NB4 (cell line): ENCODE measurements at regions not wholly inside any gene's neighbourhood (a gene's known extent, or its start where the extent isn't known, plus 50 kb on each side); places are given as distances from the start of the nearest gene placed in this dataset.

Experiments used
- DNase-seq: peaks from one replicate; pipeline ENCODE4 v3.0.0; 2010; ENCODE audit warnings: low read depth
- H3K4me3 ChIP-seq: one replicate; pipeline ENCODE4 v1.5.1; 2011; ENCODE audit warnings: mild to moderate bottlenecking, low read depth, low read length, moderate library complexity
- CTCF ChIP-seq: IDR thresholded peaks from one replicate; pipeline ENCODE4 v1.5.1; 2012; ENCODE audit warnings: low read depth, low read length
- MYC ChIP-seq: IDR thresholded peaks from 2 replicates; pipeline ENCODE4 v1.6.1; 2011; ENCODE audit warnings: low read depth, low read length
- POLR2A ChIP-seq: IDR thresholded peaks from 2 replicates; pipeline ENCODE4 v1.6.1; 2011; ENCODE audit warnings: mild to moderate bottlenecking; ENCODE audit not compliant: insufficient read length; ENCODE audit errors: extremely low read depth
- TF ChIP-seq, protein P1 (sequence below): IDR thresholded peaks from 2 replicates; pipeline ENCODE4 v1.6.1; 2011; ENCODE audit warnings: low read depth, low read length

DNA sequence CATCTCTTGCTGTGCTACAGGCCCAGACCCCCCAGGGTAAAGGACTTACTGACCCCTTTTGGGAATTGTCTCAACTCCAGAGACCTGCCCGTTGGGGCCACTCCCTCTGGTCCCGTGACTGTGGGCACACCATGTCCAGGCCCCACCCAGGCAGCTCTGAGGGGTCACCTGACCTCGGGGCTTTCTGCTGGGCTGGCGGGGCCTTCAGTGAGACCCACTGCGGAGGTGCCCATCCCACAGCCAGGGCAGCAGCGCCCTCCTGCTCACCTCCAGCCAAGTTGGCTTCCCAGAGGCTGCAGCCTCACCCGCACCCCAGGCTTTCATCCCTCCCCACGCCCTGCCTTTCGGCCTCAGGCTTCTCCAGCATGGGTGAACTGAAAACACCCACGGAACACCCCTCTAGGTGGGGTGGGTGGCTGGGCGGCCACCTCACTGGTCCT lies 147.2 kb downstream of the DNAJB6 start:
- TF ChIP-seq POLR2A (no peak), MYC (no peak), CTCF (no peak)
- TF ChIP-seq, protein P1, sequence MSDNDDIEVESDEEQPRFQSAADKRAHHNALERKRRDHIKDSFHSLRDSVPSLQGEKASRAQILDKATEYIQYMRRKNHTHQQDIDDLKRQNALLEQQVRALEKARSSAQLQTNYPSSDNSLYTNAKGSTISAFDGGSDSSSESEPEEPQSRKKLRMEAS, result no peak
- H3K4me3 ChIP-seq, result no peak overlapping the region
- DNase-seq, result no peak

- no peak overlapping the region for H3K4me3 ChIP-seq
- DNase-seq, result no peak
- TF ChIP-seq MYC, result no peak
- TF ChIP-seq CTCF, result no peak
- no peak for TF ChIP-seq POLR2A
- TF ChIP-seq, protein P1, result no peak
Measured at GRCh38 chr7:157484411-157485081, 147.7 kb downstream of the DNAJB6 start.

DNA sequence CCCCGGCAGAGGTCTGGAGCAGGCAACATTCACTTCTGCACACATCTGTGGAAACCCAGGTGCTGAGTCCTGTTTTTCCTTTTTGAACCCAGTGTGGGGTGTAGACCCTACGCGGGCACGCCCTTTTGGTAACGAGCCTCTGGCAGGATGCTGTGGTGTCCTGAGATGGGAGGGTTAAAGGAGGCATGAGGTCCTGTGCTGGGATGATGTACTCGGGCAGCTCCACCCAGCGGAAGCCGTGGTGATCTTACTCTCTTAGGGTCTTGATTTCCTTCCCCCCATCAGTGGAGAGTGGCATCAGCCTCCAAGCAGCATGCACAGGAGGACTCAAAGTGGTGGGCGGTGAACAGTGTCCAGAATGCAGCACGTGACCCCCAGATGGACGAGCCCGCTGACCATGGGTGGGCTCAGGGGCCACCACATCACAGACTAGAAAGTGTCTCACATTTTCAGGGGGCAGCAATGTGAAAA lies 148.6 kb downstream of the DNAJB6 start:
- TF ChIP-seq MYC, result no peak
- TF ChIP-seq CTCF, result no peak
- TF ChIP-seq POLR2A, result no peak
- TF ChIP-seq, protein P1, result no peak
- DNase-seq, result no peak
- no peak overlapping the region for H3K4me3 ChIP-seq

GRCh38 chr7:157486007-157486755 lies 149.4 kb downstream of the DNAJB6 start:
- DNase-seq, result no peak
- TF ChIP-seq CTCF (no peak), MYC (no peak), POLR2A (no peak)
- TF ChIP-seq, protein P1, result no peak
- H3K4me3 ChIP-seq, result no peak overlapping the region

DNA sequence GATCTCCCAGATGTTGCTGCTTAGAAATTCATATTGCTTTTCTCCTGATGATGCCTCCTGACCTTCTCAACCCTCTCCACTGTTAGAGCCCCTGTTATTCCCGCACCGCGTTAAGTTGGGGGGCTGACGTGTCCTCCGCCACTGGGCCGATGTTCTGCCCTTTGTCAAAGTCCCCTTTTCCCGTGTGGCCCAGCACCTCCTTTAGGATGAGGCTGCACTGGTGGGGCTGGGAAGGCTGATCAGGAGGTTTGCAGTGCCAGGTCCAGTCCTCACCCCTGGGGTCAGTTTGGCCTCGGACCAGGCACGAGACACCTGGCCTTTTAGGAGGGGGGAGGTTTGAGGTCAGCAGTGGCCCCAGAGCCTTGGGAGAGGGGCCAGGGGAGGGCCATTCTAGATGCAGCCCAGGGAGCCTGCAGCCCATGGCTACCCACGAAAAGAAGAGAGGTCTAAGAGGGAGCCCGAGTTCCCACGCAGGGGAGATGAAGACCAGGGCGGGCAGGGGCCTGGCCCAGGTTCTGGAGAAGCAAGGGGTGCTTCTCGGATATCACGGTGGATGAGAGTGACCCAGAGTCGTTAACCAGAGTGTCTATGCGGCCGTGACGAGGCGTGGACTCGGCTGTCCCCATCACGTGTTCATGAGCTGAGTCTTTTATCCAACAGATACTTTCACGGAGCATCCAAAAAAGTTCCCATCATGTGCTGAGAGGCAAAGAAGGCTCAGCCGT lies 150.4 kb downstream of the DNAJB6 start:
- DNase-seq, result no peak
- TF ChIP-seq MYC (no peak), POLR2A (no peak), CTCF (no peak)
- TF ChIP-seq, protein P1, result no peak
- H3K4me3 ChIP-seq, result no peak overlapping the region
